ENCODE measurements at regions not wholly inside any gene's neighbourhood (a gene's known extent, or its start where the extent isn't known, plus 50 kb on each side); places are given as distances from the start of the nearest gene placed in this dataset.

DNA sequence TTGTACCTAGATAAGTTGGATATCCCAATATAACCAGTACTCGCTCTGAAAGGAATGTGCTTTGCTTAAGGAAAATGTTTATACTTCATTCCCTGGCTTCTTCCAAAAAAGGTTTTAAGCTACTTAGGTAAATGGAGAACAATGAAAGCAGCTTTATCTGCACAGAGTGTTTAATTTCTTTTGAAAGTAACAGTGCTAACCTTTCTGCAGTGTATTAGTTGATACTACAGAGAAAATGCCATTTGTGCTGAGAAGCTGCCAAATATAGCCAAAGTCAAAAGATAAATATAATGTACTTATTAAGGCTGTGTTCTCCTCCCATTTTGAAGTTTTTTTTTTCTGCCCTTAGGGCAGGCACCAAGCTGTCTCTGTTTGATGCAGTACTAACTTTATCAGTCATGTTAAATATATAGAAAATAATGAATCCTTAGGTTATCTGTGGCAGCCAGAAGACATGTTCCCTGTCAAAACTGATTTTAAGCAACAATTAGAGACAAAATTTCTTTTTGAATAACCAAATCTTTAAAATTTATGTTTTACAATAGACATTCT is 145.4 kb upstream of the KITLG start:
- TF ChIP-seq, protein P1, sequence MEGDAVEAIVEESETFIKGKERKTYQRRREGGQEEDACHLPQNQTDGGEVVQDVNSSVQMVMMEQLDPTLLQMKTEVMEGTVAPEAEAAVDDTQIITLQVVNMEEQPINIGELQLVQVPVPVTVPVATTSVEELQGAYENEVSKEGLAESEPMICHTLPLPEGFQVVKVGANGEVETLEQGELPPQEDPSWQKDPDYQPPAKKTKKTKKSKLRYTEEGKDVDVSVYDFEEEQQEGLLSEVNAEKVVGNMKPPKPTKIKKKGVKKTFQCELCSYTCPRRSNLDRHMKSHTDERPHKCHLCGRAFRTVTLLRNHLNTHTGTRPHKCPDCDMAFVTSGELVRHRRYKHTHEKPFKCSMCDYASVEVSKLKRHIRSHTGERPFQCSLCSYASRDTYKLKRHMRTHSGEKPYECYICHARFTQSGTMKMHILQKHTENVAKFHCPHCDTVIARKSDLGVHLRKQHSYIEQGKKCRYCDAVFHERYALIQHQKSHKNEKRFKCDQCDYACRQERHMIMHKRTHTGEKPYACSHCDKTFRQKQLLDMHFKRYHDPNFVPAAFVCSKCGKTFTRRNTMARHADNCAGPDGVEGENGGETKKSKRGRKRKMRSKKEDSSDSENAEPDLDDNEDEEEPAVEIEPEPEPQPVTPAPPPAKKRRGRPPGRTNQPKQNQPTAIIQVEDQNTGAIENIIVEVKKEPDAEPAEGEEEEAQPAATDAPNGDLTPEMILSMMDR (IDR thresholded peaks at IDR 0.05) = no peak
- no peak for TF ChIP-seq POLR2A (IDR thresholded peaks at IDR 0.05)
- TF ChIP-seq POLR2AphosphoS5 (IDR thresholded peaks at IDR 0.05) = no peak
